ENCODE measurements at regions not wholly inside any gene's neighbourhood (a gene's known extent, or its start where the extent isn't known, plus 50 kb on each side); places are given as distances from the start of the nearest gene placed in this dataset.

- DNase-seq = no peak
Observed at GRCh38 chr2:128449226-128450061, 130.8 kb upstream of the HS6ST1 start.

GRCh38 chr2:128450211-128451024, 131.8 kb upstream of the HS6ST1 start:
- H3K27ac ChIP-seq (ENCODE audit: low read length) = no peak overlapping the region
- no peaks in the 10 kb centered on the region for H4K20me1 ChIP-seq (ENCODE audit: insufficient read depth, low read length)
- no peak overlapping the region for H2AFZ ChIP-seq (ENCODE audit: low read length)
- no peaks in the 10 kb centered on the region for H3K27me3 ChIP-seq (replicated peaks; ENCODE audit: insufficient read depth, low read length)
- H3K36me3 ChIP-seq (replicated peaks; ENCODE audit: insufficient read depth, low read length) = no peaks in the 10 kb centered on the region
- H3K9me2 ChIP-seq (replicated peaks; ENCODE audit: insufficient read depth, low read length) = no peaks in the 10 kb centered on the region
- no peaks in the 10 kb centered on the region for H3K9me3 ChIP-seq (replicated peaks; ENCODE audit: insufficient read depth, low read length)
- no peaks in the 10 kb centered on the region for H3K4me1 ChIP-seq (ENCODE audit: low read length)
- TF ChIP-seq EZH2phosphoT487 (IDR thresholded peaks at IDR 0.05; ENCODE audit: low read length) = no peak
- TF ChIP-seq CTCF (IDR thresholded peaks at IDR 0.05; ENCODE audit: low read length) = no peak
- H3F3A ChIP-seq (ENCODE audit: insufficient read depth, low read length) = no peaks in the 10 kb centered on the region
- no peak overlapping the region for H3K4me3 ChIP-seq (ENCODE audit: low read length)
- DNase-seq = no peak
- H3K9ac ChIP-seq (ENCODE audit: low read length) = no peak overlapping the region
- no peak overlapping the region for H3K4me2 ChIP-seq (ENCODE audit: low read depth, low read length)
- no peaks in the 10 kb centered on the region for H3K79me2 ChIP-seq (ENCODE audit: low read length)

More at GRCh38 chr2:128449226-128450061, 130.8 kb upstream of the HS6ST1 start:
- Histone ChIP-seq H3K9me3 (replicated peaks; ENCODE audit: insufficient read depth, low read length) (no peaks in the 10 kb centered on the region), H3K4me2 (ENCODE audit: low read depth, low read length) (no peak overlapping the region), H3K9ac (ENCODE audit: low read length) (no peak overlapping the region), H4K20me1 (ENCODE audit: insufficient read depth, low read length) (no peaks in the 10 kb centered on the region), H3K36me3 (replicated peaks; ENCODE audit: insufficient read depth, low read length) (no peaks in the 10 kb centered on the region), H3K27ac (ENCODE audit: low read length) (no peak overlapping the region), H2AFZ (ENCODE audit: low read length) (no peak overlapping the region), H3F3A (ENCODE audit: insufficient read depth, low read length) (no peaks in the 10 kb centered on the region), H3K4me3 (ENCODE audit: low read length) (no peak overlapping the region), H3K27me3 (replicated peaks; ENCODE audit: insufficient read depth, low read length) (no peaks in the 10 kb centered on the region), H3K79me2 (ENCODE audit: low read length) (no peaks in the 10 kb centered on the region), H3K4me1 (ENCODE audit: low read length) (no peaks in the 10 kb centered on the region), H3K9me2 (replicated peaks; ENCODE audit: insufficient read depth, low read length) (no peaks in the 10 kb centered on the region)
- TF ChIP-seq CTCF (IDR thresholded peaks at IDR 0.05; ENCODE audit: low read length) (no peak), EZH2 (optimal IDR thresholded peaks at IDR 0.05; ENCODE audit: low read depth, low read length) (no peak), EZH2phosphoT487 (IDR thresholded peaks at IDR 0.05; ENCODE audit: low read length) (no peak)

GRCh38 chr2:128451084-128452023, 132.7 kb upstream of the HS6ST1 start:
- no peak overlapping the region for H3K4me3 ChIP-seq (ENCODE audit: low read length)
- H3F3A ChIP-seq (ENCODE audit: insufficient read depth, low read length) = no peaks in the 10 kb centered on the region
- no peaks in the 10 kb centered on the region for H3K4me1 ChIP-seq (ENCODE audit: low read length)
- no peak overlapping the region for H2AFZ ChIP-seq (ENCODE audit: low read length)
- H3K4me2 ChIP-seq (ENCODE audit: low read depth, low read length) = no peak overlapping the region
- TF ChIP-seq EZH2 (optimal IDR thresholded peaks at IDR 0.05; ENCODE audit: low read depth, low read length) = no peak
- no peak overlapping the region for H3K9ac ChIP-seq (ENCODE audit: low read length)
- no peaks in the 10 kb centered on the region for H3K27me3 ChIP-seq (replicated peaks; ENCODE audit: insufficient read depth, low read length)
- no peaks in the 10 kb centered on the region for H3K9me2 ChIP-seq (replicated peaks; ENCODE audit: insufficient read depth, low read length)
- no peak for DNase-seq
- no peaks in the 10 kb centered on the region for H3K9me3 ChIP-seq (replicated peaks; ENCODE audit: insufficient read depth, low read length)
- no peaks in the 10 kb centered on the region for H3K36me3 ChIP-seq (replicated peaks; ENCODE audit: insufficient read depth, low read length)
- H3K27ac ChIP-seq (ENCODE audit: low read length) = no peak overlapping the region
- H3K79me2 ChIP-seq (ENCODE audit: low read length) = no peaks in the 10 kb centered on the region
- no peaks in the 10 kb centered on the region for H4K20me1 ChIP-seq (ENCODE audit: insufficient read depth, low read length)
